Raji (cell line): ENCODE measurements at regions not wholly inside any gene's neighbourhood (a gene's known extent, or its start where the extent isn't known, plus 50 kb on each side); places are given as distances from the start of the nearest gene placed in this dataset.

ENCODE experiments used
- POLR2A ChIP-seq: IDR thresholded peaks from 2 replicates; pipeline ENCODE4 v1.6.1; 2011; ENCODE audit warnings: low read depth, low read length, control low read depth; ENCODE audit not compliant: insufficient read depth

GRCh38 chr5:34543687-34544086, 112.4 kb upstream of the RAI14 start:
- no peak for TF ChIP-seq POLR2A

- TF ChIP-seq POLR2A = no peak
Measured at GRCh38 chr5:34544403-34544802, 111.7 kb upstream of the RAI14 start.

- no peak for TF ChIP-seq POLR2A
Measured at GRCh38 chr5:34545164-34545563, 111.0 kb upstream of the RAI14 start.

GRCh38 chr5:34545626-34546025, 110.5 kb upstream of the RAI14 start:
- TF ChIP-seq POLR2A = no peak

- no peak for TF ChIP-seq POLR2A
Measured at GRCh38 chr5:34547300-34548085, 108.6 kb upstream of the RAI14 start.

- no peak for TF ChIP-seq POLR2A
Measured at GRCh38 chr5:34548086-34548403, 108.1 kb upstream of the RAI14 start.

GRCh38 chr5:34550247-34550646, 105.9 kb upstream of the RAI14 start:
- TF ChIP-seq POLR2A = no peak

- no peak for TF ChIP-seq POLR2A
Measured at GRCh38 chr5:34550964-34551363, 105.2 kb upstream of the RAI14 start.

GRCh38 chr5:34551911-34552433, 104.2 kb upstream of the RAI14 start:
- no peak for TF ChIP-seq POLR2A

GRCh38 chr5:34552686-34553085, 103.4 kb upstream of the RAI14 start:
- TF ChIP-seq POLR2A = no peak

- TF ChIP-seq POLR2A = no peak
Measured at GRCh38 chr5:34553581-34553980, 102.5 kb upstream of the RAI14 start.

- no peak for TF ChIP-seq POLR2A
Measured at GRCh38 chr5:34554641-34555040, 101.5 kb upstream of the RAI14 start.

GRCh38 chr5:34555699-34556508, 100.2 kb upstream of the RAI14 start:
- no peak for TF ChIP-seq POLR2A

- no peak for TF ChIP-seq POLR2A
Measured at GRCh38 chr5:34556509-34556782, 99.7 kb upstream of the RAI14 start.

- TF ChIP-seq POLR2A = no peak
Measured at GRCh38 chr5:34562791-34563190, 93.3 kb upstream of the RAI14 start.

GRCh38 chr5:34563269-34563668, 92.9 kb upstream of the RAI14 start:
- TF ChIP-seq POLR2A = no peak

GRCh38 chr5:34563931-34564709, 92.0 kb upstream of the RAI14 start:
- no peak for TF ChIP-seq POLR2A
